ENCODE measurements at regions not wholly inside any gene's neighbourhood (a gene's known extent, or its start where the extent isn't known, plus 50 kb on each side); places are given as distances from the start of the nearest gene placed in this dataset.

DNA sequence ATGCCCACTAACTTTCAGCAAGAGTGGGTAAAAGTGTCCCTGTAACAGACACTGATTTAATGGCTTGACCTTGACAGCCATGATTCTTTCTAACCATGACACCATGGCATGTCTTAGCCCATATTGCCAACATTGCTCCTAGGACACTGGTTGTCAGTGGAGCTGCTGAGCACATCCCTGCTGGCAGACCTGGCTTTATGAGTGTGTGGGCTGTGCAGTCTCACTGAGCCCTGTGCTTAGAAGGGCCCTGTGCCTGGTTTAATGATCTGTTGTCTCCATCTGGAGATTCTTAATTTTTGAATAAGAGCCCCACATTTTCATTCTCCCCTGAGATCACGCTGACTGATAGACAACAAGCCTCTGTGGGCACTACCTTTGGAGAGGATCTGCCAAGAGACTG is 243.1 kb upstream of the KIAA1217 start:
- DNase-seq, result no peak
- no peak overlapping the region for H3K27ac ChIP-seq
- no peaks in the 10 kb centered on the region for H3K27me3 ChIP-seq (replicated peaks; ENCODE audit: insufficient read depth)
- H3K9me3 ChIP-seq (ENCODE audit: low read depth), result no peaks in the 10 kb centered on the region
- no peaks in the 10 kb centered on the region for H3F3A ChIP-seq (ENCODE audit: insufficient read depth)
- H4K20me1 ChIP-seq (ENCODE audit: insufficient read depth), result no peaks in the 10 kb centered on the region
- H2AFZ ChIP-seq, result no peak overlapping the region
- H3K36me3 ChIP-seq (ENCODE audit: low read depth), result no peaks in the 10 kb centered on the region
- TF ChIP-seq EZH2 (IDR thresholded peaks at IDR 0.05; ENCODE audit: insufficient read depth, poor library complexity, severe bottlenecking), result no peak
- no peak for TF ChIP-seq EZH2phosphoT487 (IDR thresholded peaks at IDR 0.05; ENCODE audit: insufficient read depth, low read depth)
- no peaks in the 10 kb centered on the region for H3K9me2 ChIP-seq (ENCODE audit: insufficient read depth)
- H3K9ac ChIP-seq, result no peak overlapping the region
- no peak overlapping the region for H3K4me3 ChIP-seq
- H3K4me2 ChIP-seq (ENCODE audit: unreplicated experiment), result no peak overlapping the region
- no peaks in the 10 kb centered on the region for H3K4me1 ChIP-seq (ENCODE audit: insufficient read depth)
- 21 to 24% methylated on average over 1 of the region's 1 CpG for WGBS, 2 experiments (ENCODE audit: low coverage in 1 of 2, low lambda C conversion rate in 2 of 2, missing lambda C conversion rate in 2 of 2)
- H3K79me2 ChIP-seq (ENCODE audit: insufficient read depth), result no peaks in the 10 kb centered on the region
- in situ Hi-C loops (cut with MboI), result no loop called here

DNA sequence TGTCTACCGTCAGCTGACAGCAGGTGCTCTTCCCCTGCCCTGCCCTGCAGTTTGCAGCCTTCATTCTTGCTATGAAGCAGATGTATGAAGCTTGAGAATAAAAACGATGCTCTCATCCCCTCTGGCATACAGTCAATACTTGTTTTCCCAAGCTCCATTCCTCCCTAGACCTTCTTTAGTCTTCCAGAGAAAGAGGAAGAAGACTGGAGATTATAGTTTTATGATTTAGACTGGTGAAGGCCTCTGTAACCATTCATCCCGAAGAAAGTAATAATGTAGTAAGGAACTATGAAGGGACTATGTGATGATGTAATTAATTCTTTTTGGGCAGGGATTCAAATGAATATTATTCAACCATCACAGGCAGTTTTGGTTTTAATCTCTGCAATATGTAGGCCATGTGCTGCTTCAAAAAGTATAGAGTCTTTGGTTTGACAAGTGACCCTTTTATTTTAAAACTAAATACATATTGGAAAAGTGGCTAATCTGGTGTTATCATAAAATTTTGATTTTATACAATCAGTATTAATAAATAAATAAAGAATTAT is 242.4 kb upstream of the KIAA1217 start:
- DNase-seq, result no peak
- 0 to 3% methylated on average over 3 of the region's 3 CpGs for WGBS, 2 experiments (ENCODE audit: low coverage in 1 of 2, low lambda C conversion rate in 2 of 2, missing lambda C conversion rate in 2 of 2)
- no peaks in the 10 kb centered on the region for H3F3A ChIP-seq (ENCODE audit: insufficient read depth)
- no peaks in the 10 kb centered on the region for H3K79me2 ChIP-seq (ENCODE audit: insufficient read depth)
- no peak overlapping the region for H2AFZ ChIP-seq
- H3K27me3 ChIP-seq (replicated peaks; ENCODE audit: insufficient read depth), result no peaks in the 10 kb centered on the region
- H3K4me1 ChIP-seq (ENCODE audit: insufficient read depth), result no peaks in the 10 kb centered on the region
- no peaks in the 10 kb centered on the region for H3K36me3 ChIP-seq (ENCODE audit: low read depth)
- in situ Hi-C loops (cut with MboI), result no loop called here
- no peaks in the 10 kb centered on the region for H3K9me3 ChIP-seq (ENCODE audit: low read depth)
- no peak overlapping the region for H3K4me3 ChIP-seq
- no peak overlapping the region for H3K27ac ChIP-seq
- no peak overlapping the region for H3K4me2 ChIP-seq (ENCODE audit: unreplicated experiment)
- no peaks in the 10 kb centered on the region for H3K9me2 ChIP-seq (ENCODE audit: insufficient read depth)
- no peaks in the 10 kb centered on the region for H4K20me1 ChIP-seq (ENCODE audit: insufficient read depth)
- TF ChIP-seq EZH2 (IDR thresholded peaks at IDR 0.05; ENCODE audit: insufficient read depth, poor library complexity, severe bottlenecking) (no peak), EZH2phosphoT487 (IDR thresholded peaks at IDR 0.05; ENCODE audit: insufficient read depth, low read depth) (no peak)
- H3K9ac ChIP-seq, result no peak overlapping the region

- DNase-seq, result no peak
- 43 to 48% methylated on average over 4 of the region's 4 CpGs for WGBS, 2 experiments (ENCODE audit: low coverage in 1 of 2, low lambda C conversion rate in 2 of 2, missing lambda C conversion rate in 2 of 2)
These were observed 240.6 kb upstream of the KIAA1217 start for GRCh38 chr10:23968301-23968700.

DNA sequence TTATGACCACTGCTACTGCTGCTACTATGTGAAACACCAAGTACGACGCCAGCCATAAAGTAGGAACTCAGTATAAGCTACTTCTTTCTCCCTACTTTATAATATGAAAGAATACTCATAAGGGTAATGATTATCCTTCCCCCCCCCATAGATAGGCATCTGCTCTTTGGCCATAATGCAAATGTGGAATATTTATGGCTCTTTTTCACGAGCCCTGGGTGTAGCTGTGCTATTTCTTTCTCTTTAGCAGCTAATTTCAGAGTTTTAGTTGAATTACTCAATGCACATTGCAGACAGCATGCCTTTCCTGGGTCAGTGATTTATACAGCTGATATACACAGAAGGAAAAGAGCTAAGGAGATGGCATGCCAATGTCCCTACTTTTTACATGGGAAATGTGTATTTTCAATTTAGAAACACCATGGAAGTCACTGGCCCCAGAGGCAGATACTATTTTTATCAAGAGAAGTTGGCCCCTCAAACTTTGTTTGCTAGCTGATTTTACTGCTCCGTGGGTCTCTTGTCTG is 234.1 kb upstream of the KIAA1217 start:
- no peak overlapping the region for H3K4me2 ChIP-seq (ENCODE audit: unreplicated experiment)

More at GRCh38 chr10:23968301-23968700, 240.6 kb upstream of the KIAA1217 start:
- no peak overlapping the region for H3K4me2 ChIP-seq (ENCODE audit: unreplicated experiment)
- no peak overlapping the region for H3K4me3 ChIP-seq
- no peak for TF ChIP-seq EZH2phosphoT487 (IDR thresholded peaks at IDR 0.05; ENCODE audit: insufficient read depth, low read depth)
- TF ChIP-seq EZH2 (IDR thresholded peaks at IDR 0.05; ENCODE audit: insufficient read depth, poor library complexity, severe bottlenecking), result no peak
- no peaks in the 10 kb centered on the region for H3K27me3 ChIP-seq (replicated peaks; ENCODE audit: insufficient read depth)
- H3K9me3 ChIP-seq (ENCODE audit: low read depth), result no peaks in the 10 kb centered on the region
- no peaks in the 10 kb centered on the region for H3K79me2 ChIP-seq (ENCODE audit: insufficient read depth)
- no peaks in the 10 kb centered on the region for H3K36me3 ChIP-seq (ENCODE audit: low read depth)
- H4K20me1 ChIP-seq (ENCODE audit: insufficient read depth), result no peaks in the 10 kb centered on the region
- H3F3A ChIP-seq (ENCODE audit: insufficient read depth), result no peaks in the 10 kb centered on the region
- H3K9ac ChIP-seq, result no peak overlapping the region
- H3K9me2 ChIP-seq (ENCODE audit: insufficient read depth), result no peaks in the 10 kb centered on the region
- in situ Hi-C loops (cut with MboI), result no loop called here
- no peaks in the 10 kb centered on the region for H3K4me1 ChIP-seq (ENCODE audit: insufficient read depth)
- H2AFZ ChIP-seq, result no peak overlapping the region
- H3K27ac ChIP-seq, result no peak overlapping the region

More for the DNA sequence above, 234.1 kb upstream of the KIAA1217 start:
- WGBS, 2 experiments (ENCODE audit: low coverage in 1 of 2, low lambda C conversion rate in 2 of 2, missing lambda C conversion rate in 2 of 2), result 37 to 45% methylated on average over 4 of the region's 4 CpGs
- Histone ChIP-seq H3F3A (ENCODE audit: insufficient read depth) (no peaks in the 10 kb centered on the region), H2AFZ (no peak overlapping the region), H3K27me3 (replicated peaks; ENCODE audit: insufficient read depth) (peaks cover 13% of the 10 kb centered on the region), H3K9ac (no peak overlapping the region), H3K79me2 (ENCODE audit: insufficient read depth) (no peaks in the 10 kb centered on the region), H3K9me2 (ENCODE audit: insufficient read depth) (no peaks in the 10 kb centered on the region), H4K20me1 (ENCODE audit: insufficient read depth) (no peaks in the 10 kb centered on the region), H3K4me3 (no peak overlapping the region), H3K36me3 (ENCODE audit: low read depth) (no peaks in the 10 kb centered on the region), H3K4me1 (ENCODE audit: insufficient read depth) (no peaks in the 10 kb centered on the region), H3K9me3 (ENCODE audit: low read depth) (no peaks in the 10 kb centered on the region), H3K27ac (no peak overlapping the region)
- in situ Hi-C loops (cut with MboI), result no loop called here
- DNase-seq, result no peak
- TF ChIP-seq EZH2phosphoT487 (IDR thresholded peaks at IDR 0.05; ENCODE audit: insufficient read depth, low read depth) (no peak), EZH2 (IDR thresholded peaks at IDR 0.05; ENCODE audit: insufficient read depth, poor library complexity, severe bottlenecking) (no peak)

Measured in GM23248 (cell line).